Fibroblast of mammary gland (primary cell): ENCODE measurements at regions not wholly inside any gene's neighbourhood (a gene's known extent, or its start where the extent isn't known, plus 50 kb on each side); places are given as distances from the start of the nearest gene placed in this dataset.
"Not testable (repeated sequence)": the region's sequence is repeated elsewhere in the genome, so short reads cannot be mapped to it uniquely, and the experiment has no call there.

Experiments
- DNase-seq: peaks from one replicate; pipeline ENCODE4 v3.0.0-alpha.2; 2010; ENCODE audit warnings: low read depth
- H3K4me3 ChIP-seq: 2 replicates; pipeline ENCODE4 v1.5.1; 2011; ENCODE audit warnings: low read depth, mild to moderate bottlenecking, low read length, moderate library complexity; ENCODE audit not compliant: control insufficient read depth
- TF ChIP-seq, protein P1 (sequence below): conservative IDR thresholded peaks from 2 replicates; pipeline ENCODE4 v1.5.1; 2011; ENCODE audit warnings: low read depth, low read length, inconsistent platforms; ENCODE audit not compliant: control insufficient read depth, insufficient read depth

DNA sequence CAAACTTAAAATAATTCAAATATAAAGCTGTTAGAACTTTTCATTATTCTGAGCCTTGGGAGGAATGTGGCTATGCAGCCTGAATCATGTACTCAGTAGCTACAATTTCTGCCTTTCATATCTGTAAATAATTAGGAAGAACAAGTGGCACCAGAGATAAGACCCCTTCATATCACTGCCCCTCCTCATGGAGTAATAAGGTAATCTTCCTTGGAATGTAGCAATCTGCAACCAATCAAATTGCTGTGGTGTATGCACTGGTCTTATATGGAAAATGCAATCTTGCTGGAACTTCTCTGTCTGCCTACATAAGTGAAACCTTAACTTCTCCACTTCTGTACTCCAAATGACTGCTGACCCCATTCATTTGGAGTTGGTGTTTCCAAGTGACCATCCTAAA lies 104.4 kb upstream of the VANGL1 start:
- DNase-seq = no peak
- no peak overlapping the region for H3K4me3 ChIP-seq
- TF ChIP-seq, protein P1, sequence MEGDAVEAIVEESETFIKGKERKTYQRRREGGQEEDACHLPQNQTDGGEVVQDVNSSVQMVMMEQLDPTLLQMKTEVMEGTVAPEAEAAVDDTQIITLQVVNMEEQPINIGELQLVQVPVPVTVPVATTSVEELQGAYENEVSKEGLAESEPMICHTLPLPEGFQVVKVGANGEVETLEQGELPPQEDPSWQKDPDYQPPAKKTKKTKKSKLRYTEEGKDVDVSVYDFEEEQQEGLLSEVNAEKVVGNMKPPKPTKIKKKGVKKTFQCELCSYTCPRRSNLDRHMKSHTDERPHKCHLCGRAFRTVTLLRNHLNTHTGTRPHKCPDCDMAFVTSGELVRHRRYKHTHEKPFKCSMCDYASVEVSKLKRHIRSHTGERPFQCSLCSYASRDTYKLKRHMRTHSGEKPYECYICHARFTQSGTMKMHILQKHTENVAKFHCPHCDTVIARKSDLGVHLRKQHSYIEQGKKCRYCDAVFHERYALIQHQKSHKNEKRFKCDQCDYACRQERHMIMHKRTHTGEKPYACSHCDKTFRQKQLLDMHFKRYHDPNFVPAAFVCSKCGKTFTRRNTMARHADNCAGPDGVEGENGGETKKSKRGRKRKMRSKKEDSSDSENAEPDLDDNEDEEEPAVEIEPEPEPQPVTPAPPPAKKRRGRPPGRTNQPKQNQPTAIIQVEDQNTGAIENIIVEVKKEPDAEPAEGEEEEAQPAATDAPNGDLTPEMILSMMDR = no peak

DNA sequence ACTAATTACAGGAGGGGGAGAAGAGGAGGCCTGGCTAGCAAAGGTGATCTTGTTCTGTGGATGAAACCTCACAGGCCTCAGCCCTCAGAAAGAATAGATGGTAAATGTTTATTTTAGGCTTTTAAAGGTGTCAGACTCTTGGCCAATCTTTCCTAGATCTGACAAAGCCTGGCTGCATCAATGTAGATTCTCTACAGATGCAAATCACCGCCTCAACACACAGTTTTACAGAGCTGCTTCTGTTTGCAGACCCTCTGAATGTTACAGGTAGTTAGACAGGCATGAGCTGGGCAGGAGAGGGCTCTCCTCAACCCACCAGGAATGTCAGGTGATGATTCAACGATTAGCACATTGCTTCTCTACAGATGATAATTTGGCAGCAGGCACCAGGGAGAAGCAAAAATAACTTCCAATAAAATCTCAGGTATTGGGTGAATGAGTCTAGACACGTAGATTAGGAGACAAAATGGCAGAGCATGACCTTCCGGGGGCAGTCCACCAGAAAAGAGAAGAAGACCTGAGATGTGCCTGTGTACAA lies 105.4 kb upstream of the VANGL1 start:
- TF ChIP-seq, protein P1 = no peak
- no peak for DNase-seq
- no peak overlapping the region for H3K4me3 ChIP-seq

DNA sequence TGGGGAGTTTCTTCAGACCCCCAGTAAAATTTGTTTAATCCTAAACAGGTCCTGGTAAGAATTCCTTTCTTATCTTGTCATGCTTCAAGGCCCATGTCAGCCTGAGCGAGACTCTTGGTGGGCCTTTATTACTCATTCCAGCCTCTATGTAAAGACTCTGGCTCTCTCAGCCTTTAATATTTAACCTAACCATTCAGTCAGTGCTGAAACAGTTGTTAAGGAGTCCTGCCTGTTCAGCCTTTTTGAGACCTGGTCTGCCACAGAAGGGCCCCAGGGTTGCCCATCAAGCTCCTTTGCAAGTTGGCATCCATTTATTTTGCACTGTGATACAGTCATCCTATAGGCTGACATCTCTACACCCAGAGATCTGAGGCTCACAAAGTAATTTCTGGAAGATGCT lies 107.7 kb upstream of the VANGL1 start:
- no peak overlapping the region for H3K4me3 ChIP-seq
- TF ChIP-seq, protein P1 = no peak
- DNase-seq = no peak

DNA sequence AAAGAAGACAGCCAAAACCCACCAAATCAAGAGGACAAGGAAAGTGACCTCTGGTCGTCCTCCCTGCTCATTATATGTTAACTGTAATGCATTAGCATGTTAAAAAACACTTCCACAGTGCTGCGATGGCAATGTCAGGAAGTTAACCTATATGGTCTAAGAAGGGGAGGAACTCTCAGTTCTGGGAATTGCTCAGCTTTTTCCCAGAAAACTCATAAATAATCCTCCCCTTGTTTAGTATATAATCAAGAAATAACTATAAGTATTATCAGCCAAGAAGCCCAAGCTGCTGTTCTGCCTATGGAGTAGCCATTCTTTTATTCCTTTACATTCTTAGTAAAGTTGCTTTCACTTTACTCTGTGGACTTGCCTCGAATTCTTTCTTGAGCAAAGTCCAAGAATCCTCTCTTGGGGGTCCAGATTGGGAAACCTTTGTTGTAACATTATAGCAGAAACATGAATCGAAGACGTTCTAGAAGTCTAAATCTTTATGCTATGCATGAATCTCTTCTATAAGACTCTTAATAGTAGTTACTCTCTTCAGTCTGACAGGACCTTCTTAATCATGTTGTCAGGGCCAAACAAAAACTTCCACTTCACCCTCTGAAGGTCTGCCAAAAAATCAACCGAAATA lies 110.0 kb upstream of the VANGL1 start:
- TF ChIP-seq, protein P1 = no peak
- no peak overlapping the region for H3K4me3 ChIP-seq

DNA sequence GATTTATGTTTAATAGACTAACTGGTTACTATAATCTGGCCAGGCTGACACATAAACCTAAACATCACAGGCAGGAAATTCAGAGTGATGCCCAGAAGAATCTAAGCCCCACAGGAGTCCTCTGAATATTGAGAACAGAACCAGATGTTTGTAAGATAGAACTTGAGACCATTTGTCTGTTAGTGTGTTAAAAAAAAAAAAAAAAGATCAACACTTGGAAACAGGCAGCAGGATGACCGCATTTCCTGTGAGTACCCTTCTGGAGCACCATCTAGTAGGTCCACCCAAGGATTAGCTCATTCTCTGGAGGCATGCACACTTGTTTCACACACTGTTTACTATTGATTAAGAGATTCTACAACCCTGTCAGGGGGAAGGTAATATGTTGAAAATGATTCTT lies 111.4 kb upstream of the VANGL1 start:
- TF ChIP-seq, protein P1 = no peak
- no peak overlapping the region for H3K4me3 ChIP-seq
- DNase-seq = peak; percentile 82

More for the DNA sequence above, 110.0 kb upstream of the VANGL1 start:
- DNase-seq = no peak

DNA sequence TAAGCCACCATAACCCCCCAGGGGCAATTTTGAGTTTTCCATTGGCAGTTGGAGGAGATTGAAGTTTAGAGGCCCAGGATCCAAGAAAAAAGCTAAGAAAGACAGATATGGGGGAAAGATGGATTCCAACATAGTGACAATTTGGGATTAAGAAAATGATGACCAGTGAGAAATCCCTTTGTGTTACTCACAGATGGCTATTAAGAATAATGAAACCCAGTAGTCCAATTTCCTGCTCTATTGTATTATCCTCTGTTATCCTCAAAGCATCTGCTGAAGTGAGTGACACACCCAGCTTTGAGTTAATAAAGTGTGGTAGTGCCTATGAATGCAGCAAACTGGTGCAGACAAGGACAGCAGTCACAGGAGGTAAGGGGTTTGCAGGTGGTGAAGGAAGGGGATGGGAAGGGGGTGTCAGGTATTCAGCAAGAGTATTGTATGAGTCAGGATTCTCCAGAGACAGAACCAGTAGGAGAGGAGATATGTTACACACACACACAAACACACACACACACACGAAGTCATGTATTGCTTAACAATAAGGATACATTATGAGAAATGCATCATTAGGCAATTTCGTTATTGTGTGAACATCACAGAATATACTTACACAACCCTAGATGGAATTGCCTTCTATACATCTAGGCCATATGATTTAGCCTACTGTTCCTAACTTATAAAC lies 112.4 kb upstream of the VANGL1 start:
- no peak overlapping the region for H3K4me3 ChIP-seq
- peak; percentile 46 for DNase-seq
- TF ChIP-seq, protein P1 = no peak

DNA sequence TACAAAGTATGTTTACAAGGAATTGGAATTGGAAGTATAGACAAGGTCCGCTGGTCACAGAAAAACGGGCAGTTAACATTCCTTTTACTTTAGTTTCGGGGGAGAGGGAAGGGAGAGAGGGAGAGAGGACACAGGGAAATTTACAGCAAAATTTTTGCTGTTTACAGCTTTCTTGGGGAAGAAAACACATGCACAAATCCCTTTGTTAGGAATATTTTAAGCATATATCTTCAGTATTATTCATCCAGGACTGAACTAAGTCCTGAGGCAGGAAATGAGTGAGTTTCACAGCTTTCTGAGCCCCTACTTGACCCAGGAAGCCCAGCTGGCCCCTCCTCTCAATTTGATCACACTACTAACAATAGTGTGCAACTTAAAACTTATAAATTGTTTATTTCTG lies 113.4 kb upstream of the VANGL1 start:
- H3K4me3 ChIP-seq, DNase-seq: not testable (repeated sequence)
